DMS153 (cell line): ENCODE measurements at regions not wholly inside any gene's neighbourhood (a gene's known extent, or its start where the extent isn't known, plus 50 kb on each side); places are given as distances from the start of the nearest gene placed in this dataset.
"Not testable (repeated sequence)": the region's sequence is repeated elsewhere in the genome, so short reads cannot be mapped to it uniquely, and the experiment has no call there.

Experiments used
- DNase-seq: peaks from one replicate; lab custom pipeline; 2025; lab: John Stamatoyannopoulos, UW

- no peak for DNase-seq
Measured at GRCh38 chr5:163950248-163950647, 444.8 kb downstream of the MAT2B start.

- DNase-seq: no peak
Measured at GRCh38 chr5:163951069-163951468, 445.6 kb downstream of the MAT2B start.

GRCh38 chr5:163953901-163954300 lies 448.5 kb downstream of the MAT2B start:
- DNase-seq: no peak

- DNase-seq: not testable (repeated sequence)
Measured at GRCh38 chr5:163961230-163961629, 455.8 kb downstream of the MAT2B start.

- DNase-seq: no peak
Measured at GRCh38 chr5:163963881-163964280, 458.5 kb downstream of the MAT2B start.

- DNase-seq: no peak
Measured at GRCh38 chr5:163964671-163965070, 459.3 kb downstream of the MAT2B start.

GRCh38 chr5:163967268-163967667 lies 461.8 kb downstream of the MAT2B start:
- DNase-seq: no peak

GRCh38 chr5:163968651-163969050 lies 463.2 kb downstream of the MAT2B start:
- no peak for DNase-seq

- no peak for DNase-seq
Measured at GRCh38 chr5:163976696-163977095, 471.3 kb downstream of the MAT2B start.

GRCh38 chr5:163978897-163979296 lies 473.5 kb downstream of the MAT2B start:
- DNase-seq: no peak

GRCh38 chr5:163988566-163988965 lies 483.1 kb downstream of the MAT2B start:
- DNase-seq: no peak

- DNase-seq: no peak
Measured at GRCh38 chr5:163993126-163993525, 487.7 kb downstream of the MAT2B start.

- no peak for DNase-seq
Measured at GRCh38 chr5:163995206-163995605, 489.8 kb downstream of the MAT2B start.

GRCh38 chr5:163997965-163998364 lies 492.5 kb downstream of the MAT2B start:
- DNase-seq: no peak

- no peak for DNase-seq
Measured at GRCh38 chr5:164000241-164000640, 494.8 kb downstream of the MAT2B start.

GRCh38 chr5:164000819-164001218 lies 495.4 kb downstream of the MAT2B start:
- no peak for DNase-seq

- DNase-seq: no peak
Measured at GRCh38 chr5:164002214-164002613, 496.8 kb downstream of the MAT2B start.

GRCh38 chr5:164002628-164003027 lies 497.2 kb downstream of the MAT2B start:
- no peak for DNase-seq

- DNase-seq: no peak
Measured at GRCh38 chr5:164005071-164005470, 499.7 kb downstream of the MAT2B start.

- no peak for DNase-seq
Measured at GRCh38 chr5:164007064-164007463, 501.6 kb downstream of the MAT2B start.

GRCh38 chr5:164009621-164010020 lies 504.2 kb downstream of the MAT2B start:
- DNase-seq: no peak

GRCh38 chr5:164010900-164011299 lies 505.5 kb downstream of the MAT2B start:
- no peak for DNase-seq

GRCh38 chr5:164012371-164012770 lies 507.0 kb downstream of the MAT2B start:
- no peak for DNase-seq

- peak; percentile 0 for DNase-seq
Measured at GRCh38 chr5:164013077-164013670, 507.8 kb downstream of the MAT2B start.

- DNase-seq: no peak
Measured at GRCh38 chr5:164020116-164020515, 514.7 kb downstream of the MAT2B start.
